Dendritic cell treated with granulocyte-macrophage colony-stimulating factor and Interleukin-4, amounts not matched to agents 40 ng/mL and 50 ng/mL, for 4 days (primary cell): ENCODE measurements at regions not wholly inside any gene's neighbourhood (a gene's known extent, or its start where the extent isn't known, plus 50 kb on each side); places are given as distances from the start of the nearest gene placed in this dataset.

ENCODE experiments used
- H3K27ac Mint-ChIP-seq: one replicate; pipeline ENCODE4 v1.8.0; 2022; ENCODE audit warnings: mild to moderate bottlenecking, mixed read lengths
- H3K27me3 Mint-ChIP-seq: one replicate; pipeline ENCODE4 v1.8.0; 2022; ENCODE audit warnings: mild to moderate bottlenecking, mixed read lengths
- H3K36me3 Mint-ChIP-seq: one replicate; pipeline ENCODE4 v1.8.0; 2022; ENCODE audit warnings: low read depth, mixed read lengths
- H3K4me1 Mint-ChIP-seq: one replicate; pipeline ENCODE4 v1.8.0; 2022; ENCODE audit warnings: low read depth, mixed read lengths
- H3K4me3 Mint-ChIP-seq: one replicate; pipeline ENCODE4 v1.8.0; 2022; ENCODE audit warnings: mild to moderate bottlenecking, moderate library complexity, mixed read lengths
- H3K9me3 Mint-ChIP-seq: one replicate; pipeline ENCODE4 v1.8.0; 2022; ENCODE audit warnings: mixed read lengths
- intact Hi-C: fragments of 100-400 bp; cut with micrococcal nuclease; formaldehyde crosslinking; loops from one replicate; pipeline ENCODE4 v1.15.0; 2022

DNA sequence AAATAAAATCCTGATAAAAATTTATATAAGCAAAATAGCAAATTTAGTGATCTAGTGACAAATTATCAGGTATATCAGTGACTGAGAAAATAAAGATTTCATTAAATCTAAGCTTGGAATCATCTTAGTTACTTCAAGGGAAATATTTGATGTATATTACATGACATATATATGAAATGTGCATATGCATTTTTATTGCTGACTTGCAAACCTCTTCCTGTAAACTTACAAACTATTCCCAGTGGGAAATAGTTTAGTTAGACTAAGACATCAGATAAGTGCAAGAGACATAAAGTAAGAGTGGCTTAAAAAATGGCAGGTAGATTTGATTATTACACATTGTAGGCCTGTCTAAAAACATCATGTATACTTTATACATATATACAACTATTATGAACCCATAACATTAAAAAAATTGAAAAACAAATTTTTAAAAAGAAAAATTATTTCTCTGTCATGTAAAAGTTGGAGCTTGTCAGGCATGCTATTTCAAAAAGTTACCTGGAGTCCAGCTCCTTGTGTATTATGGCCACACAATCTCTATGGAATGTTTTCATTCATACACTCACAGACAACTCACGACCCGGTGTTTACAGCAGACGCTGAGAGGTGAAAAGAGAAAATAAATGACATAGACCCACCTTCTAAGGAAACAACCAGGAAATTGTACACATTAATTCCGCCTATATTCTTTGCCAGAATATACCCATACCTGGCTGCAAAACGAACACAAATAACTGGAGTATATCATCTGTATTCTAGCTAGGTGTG is 724.5 kb downstream of the SLITRK6 start:
- H3K4me1 Mint-ChIP-seq: no peaks in the 10 kb centered on the region

DNA sequence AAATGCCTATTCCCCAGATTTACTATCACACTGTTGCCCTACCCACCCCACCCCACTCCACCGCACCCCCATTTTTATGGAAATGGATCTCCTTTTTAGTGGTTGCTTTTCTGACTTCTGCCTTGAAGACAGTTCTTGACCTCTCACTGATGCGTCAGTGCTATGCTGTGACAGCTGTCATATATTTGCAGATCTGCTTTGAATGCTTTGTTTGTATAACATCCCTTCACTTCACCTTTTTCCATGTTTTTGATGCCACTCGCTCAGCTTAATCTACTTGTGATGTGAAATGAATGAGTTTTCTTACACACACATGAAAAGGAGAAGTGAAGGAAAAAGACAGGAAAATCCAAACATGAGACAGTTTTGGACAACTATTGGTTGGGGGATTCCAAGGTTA is 731.0 kb downstream of the SLITRK6 start:
- Mint-ChIP-seq H3K27me3 (no peaks in the 10 kb centered on the region), H3K36me3 (no peaks in the 10 kb centered on the region), H3K9me3 (no peaks in the 10 kb centered on the region), H3K4me3 (no peak overlapping the region), H3K4me1 (no peaks in the 10 kb centered on the region), H3K27ac (no peak overlapping the region)
- intact Hi-C loops: no loop called here

More for the DNA sequence above, 724.5 kb downstream of the SLITRK6 start:
- intact Hi-C loops: no loop called here
- Mint-ChIP-seq H3K9me3 (no peaks in the 10 kb centered on the region), H3K27me3 (no peaks in the 10 kb centered on the region), H3K27ac (no peak overlapping the region), H3K4me3 (no peak overlapping the region), H3K36me3 (no peaks in the 10 kb centered on the region)

DNA sequence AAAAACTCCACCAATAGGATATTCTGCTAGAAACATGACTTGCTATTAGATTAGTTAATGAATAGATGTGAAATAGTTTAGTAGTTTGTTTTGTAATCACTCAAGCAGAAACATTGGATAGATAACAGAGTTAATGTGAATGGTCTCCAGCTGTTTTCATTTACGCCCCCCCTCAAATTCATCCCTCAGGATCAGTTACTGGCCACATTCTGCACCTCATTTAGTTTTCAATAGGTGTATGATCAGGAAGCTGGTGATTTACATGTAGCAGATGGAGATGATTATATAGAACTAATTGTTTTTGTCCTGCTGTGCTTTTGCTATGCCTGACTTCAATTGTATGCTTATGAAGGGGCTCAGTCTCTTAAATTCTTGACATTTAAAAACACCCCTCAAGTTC is 759.0 kb downstream of the SLITRK6 start:
- peaks cover 9% of the 10 kb centered on the region for H3K9me3 Mint-ChIP-seq
- H3K27ac Mint-ChIP-seq: no peak overlapping the region
- no peaks in the 10 kb centered on the region for H3K4me1 Mint-ChIP-seq

DNA sequence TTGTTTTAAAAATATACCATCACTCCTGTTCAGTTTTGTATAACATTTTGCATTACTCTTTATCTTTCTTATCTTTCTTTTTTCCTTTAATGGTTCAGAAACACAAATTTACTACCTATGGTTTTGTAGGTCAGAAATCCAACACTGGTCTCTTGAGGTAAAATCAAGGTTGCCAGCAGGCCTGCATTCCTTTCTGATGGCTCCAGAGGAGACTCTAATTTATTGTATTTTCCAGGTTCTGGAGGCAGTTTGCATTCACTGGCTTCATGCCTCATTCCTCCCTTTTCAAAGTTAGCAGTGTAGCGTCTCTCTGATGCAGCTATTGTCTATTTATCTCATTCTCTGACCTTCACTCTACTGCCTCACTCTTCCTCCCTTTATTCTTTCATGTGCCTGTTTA is 767.4 kb downstream of the SLITRK6 start:
- H3K4me1 Mint-ChIP-seq: no peaks in the 10 kb centered on the region
- H3K27me3 Mint-ChIP-seq: no peaks in the 10 kb centered on the region
- H3K36me3 Mint-ChIP-seq: no peaks in the 10 kb centered on the region
- peaks cover 52% of the 10 kb centered on the region for H3K9me3 Mint-ChIP-seq
- no peak overlapping the region for H3K27ac Mint-ChIP-seq
- intact Hi-C loops: no loop called here
- no peak overlapping the region for H3K4me3 Mint-ChIP-seq

More for the DNA sequence above, 759.0 kb downstream of the SLITRK6 start:
- H3K36me3 Mint-ChIP-seq: no peaks in the 10 kb centered on the region
- intact Hi-C loops: no loop called here
- H3K4me3 Mint-ChIP-seq: no peak overlapping the region
- H3K27me3 Mint-ChIP-seq: no peaks in the 10 kb centered on the region

DNA sequence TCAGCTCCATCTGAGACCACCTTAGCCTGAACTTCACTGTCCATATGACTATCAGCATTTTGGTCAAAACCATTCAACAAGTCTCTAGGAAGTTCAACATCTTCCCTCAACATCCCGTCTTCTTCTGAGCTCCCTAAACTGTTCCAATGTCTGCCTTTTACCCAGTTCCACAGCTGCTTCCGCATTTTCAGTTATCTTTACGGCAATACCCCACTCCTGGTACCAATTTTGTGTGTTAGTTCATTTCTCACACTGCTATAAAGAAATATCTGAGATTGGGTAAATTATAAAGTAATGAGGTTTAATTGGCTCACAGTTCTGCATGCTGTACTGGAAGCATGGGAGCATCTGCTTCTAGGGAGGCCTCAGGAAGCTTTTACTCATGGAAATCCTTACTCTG is 771.2 kb downstream of the SLITRK6 start:
- H3K36me3 Mint-ChIP-seq: no peaks in the 10 kb centered on the region
- no peaks in the 10 kb centered on the region for H3K4me1 Mint-ChIP-seq
- no peaks in the 10 kb centered on the region for H3K27me3 Mint-ChIP-seq
- no peak overlapping the region for H3K27ac Mint-ChIP-seq
- H3K4me3 Mint-ChIP-seq: no peak overlapping the region
- peaks cover 32% of the 10 kb centered on the region for H3K9me3 Mint-ChIP-seq
- intact Hi-C loops: no loop called here

DNA sequence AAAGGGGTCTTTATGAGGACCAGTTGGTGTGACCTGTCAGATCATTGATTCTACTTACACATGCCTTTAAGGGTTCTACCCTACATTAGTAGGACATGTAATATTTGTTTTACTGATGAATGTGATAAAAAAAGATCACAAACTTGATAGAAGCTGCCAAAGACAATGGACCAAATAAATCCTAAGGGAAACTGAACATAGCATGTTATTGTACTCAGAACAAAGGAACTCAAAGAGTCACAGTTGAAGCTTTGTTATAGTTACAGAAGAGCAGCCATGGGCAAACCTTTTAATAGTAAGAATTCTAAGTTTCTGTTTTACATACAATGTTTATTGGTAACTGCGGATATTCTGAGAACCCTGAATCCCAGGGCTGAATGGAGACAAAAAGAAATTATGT is 780.1 kb downstream of the SLITRK6 start:
- Mint-ChIP-seq H3K36me3 (no peaks in the 10 kb centered on the region), H3K9me3 (peaks cover 34% of the 10 kb centered on the region), H3K27ac (no peak overlapping the region), H3K4me3 (no peak overlapping the region), H3K4me1 (no peaks in the 10 kb centered on the region), H3K27me3 (no peaks in the 10 kb centered on the region)
- intact Hi-C loops: no loop called here

DNA sequence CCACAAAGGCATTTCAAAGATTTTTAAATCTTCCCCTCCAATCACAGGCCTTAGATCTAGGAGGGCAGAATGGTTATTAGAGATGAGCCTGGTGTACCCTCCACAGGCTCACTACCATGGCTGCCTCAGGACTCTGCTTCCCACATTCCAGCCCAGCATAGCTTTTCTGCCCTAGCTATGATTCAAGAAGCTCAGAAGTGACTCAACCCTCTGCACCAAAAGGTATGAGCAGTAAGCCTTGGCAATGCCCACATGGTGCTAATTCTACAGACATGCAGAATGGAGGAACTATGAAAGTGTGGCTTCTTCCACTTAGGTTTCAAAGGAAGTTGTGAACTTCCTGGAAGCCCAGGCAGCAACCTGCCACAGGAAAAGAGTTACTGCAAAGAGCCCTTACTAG is 786.2 kb downstream of the SLITRK6 start:
- Mint-ChIP-seq H3K4me1 (no peaks in the 10 kb centered on the region), H3K4me3 (no peak overlapping the region), H3K27ac (no peak overlapping the region), H3K27me3 (no peaks in the 10 kb centered on the region), H3K36me3 (no peaks in the 10 kb centered on the region), H3K9me3 (peaks cover 44% of the 10 kb centered on the region)
- intact Hi-C loops: no loop called here

DNA sequence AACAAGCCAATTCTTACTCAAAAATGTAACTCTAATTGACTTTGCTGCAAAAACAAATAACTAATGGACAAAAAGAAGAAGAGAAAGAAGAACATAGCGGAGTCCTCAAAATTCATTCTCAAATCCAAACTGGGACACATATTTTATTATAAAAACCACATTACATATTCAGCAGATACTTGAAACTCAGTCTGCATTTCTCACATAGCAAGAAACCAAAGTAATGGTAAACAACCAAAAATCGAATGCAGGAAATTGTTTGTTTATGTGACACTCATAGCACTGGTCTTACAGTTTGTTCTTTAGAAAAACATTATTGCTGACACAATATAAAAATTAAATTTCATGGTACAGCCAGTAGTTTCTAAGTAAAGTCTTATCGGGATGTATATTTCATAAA is 789.8 kb downstream of the SLITRK6 start:
- peaks cover 32% of the 10 kb centered on the region for H3K9me3 Mint-ChIP-seq
- no peak overlapping the region for H3K4me3 Mint-ChIP-seq
- H3K36me3 Mint-ChIP-seq: no peaks in the 10 kb centered on the region
- H3K27ac Mint-ChIP-seq: no peak overlapping the region
- intact Hi-C loops: no loop called here
- no peaks in the 10 kb centered on the region for H3K27me3 Mint-ChIP-seq
- no peaks in the 10 kb centered on the region for H3K4me1 Mint-ChIP-seq

DNA sequence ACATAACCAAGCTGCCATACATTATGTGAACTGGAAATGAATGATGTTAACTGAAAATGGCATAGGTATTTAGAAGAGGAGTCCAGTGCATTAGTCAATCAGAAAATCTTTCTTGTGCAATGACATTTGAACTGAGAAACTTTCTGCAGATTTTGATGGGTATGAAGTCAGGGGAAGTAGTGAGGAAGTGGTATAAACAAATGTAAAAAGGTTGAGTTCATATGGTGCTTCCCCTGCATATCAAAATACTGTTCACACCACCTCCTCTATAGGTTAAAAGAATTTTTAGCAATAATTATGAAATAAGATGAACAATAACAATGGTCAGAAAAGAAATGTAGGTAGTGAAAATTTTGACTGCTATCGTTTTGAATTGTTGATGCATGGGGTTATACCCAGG is 800.0 kb downstream of the SLITRK6 start:
- Mint-ChIP-seq H3K27me3 (no peaks in the 10 kb centered on the region), H3K36me3 (no peaks in the 10 kb centered on the region), H3K4me3 (no peak overlapping the region), H3K9me3 (peaks cover 7% of the 10 kb centered on the region), H3K27ac (no peak overlapping the region), H3K4me1 (no peaks in the 10 kb centered on the region)
- intact Hi-C loops: no loop called here

DNA sequence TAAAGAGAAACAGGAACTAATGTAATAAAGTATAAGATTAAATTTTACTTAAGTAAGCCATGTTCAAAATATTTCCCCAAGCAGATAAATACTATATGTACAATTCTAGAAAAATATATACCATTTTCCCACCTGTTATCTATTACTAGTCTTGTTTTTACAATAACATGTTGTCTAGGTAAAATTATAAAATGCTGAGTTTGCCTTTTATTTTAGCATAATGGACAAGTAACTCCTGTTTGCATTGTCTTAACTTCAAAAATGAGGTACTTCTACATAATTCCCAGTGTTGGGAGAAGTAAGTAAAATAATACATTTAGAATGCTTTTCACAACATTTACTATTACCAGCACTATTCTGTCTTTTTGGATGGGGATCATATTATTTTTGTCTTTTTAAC is 800.5 kb downstream of the SLITRK6 start:
- intact Hi-C loops: no loop called here
- Mint-ChIP-seq H3K27ac (no peak overlapping the region), H3K36me3 (no peaks in the 10 kb centered on the region), H3K4me1 (no peaks in the 10 kb centered on the region), H3K4me3 (no peak overlapping the region), H3K9me3 (peaks cover 7% of the 10 kb centered on the region), H3K27me3 (no peaks in the 10 kb centered on the region)

DNA sequence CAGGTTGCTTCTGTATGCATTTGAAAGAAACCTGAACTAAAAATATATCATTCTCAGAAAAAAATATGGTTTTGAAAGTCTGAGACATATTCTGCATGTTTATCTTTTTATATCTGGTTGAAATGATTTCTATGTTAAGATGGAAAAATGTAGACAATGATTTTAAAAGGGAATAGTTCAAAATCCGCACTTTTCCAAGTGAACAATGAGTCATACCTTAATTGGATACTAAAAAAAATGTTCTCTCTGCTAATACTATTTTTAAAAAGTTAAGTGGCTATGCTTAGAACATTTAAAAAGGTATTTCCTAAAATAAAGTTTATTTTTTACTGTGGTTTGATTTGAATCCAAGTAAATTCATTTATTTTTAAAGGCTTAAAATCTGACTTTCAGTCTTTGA is 801.4 kb downstream of the SLITRK6 start:
- no peak overlapping the region for H3K27ac Mint-ChIP-seq
- peaks cover 7% of the 10 kb centered on the region for H3K9me3 Mint-ChIP-seq
- no peak overlapping the region for H3K4me3 Mint-ChIP-seq
- no peaks in the 10 kb centered on the region for H3K36me3 Mint-ChIP-seq
- no peaks in the 10 kb centered on the region for H3K4me1 Mint-ChIP-seq
- H3K27me3 Mint-ChIP-seq: no peaks in the 10 kb centered on the region
- intact Hi-C loops: no loop called here

DNA sequence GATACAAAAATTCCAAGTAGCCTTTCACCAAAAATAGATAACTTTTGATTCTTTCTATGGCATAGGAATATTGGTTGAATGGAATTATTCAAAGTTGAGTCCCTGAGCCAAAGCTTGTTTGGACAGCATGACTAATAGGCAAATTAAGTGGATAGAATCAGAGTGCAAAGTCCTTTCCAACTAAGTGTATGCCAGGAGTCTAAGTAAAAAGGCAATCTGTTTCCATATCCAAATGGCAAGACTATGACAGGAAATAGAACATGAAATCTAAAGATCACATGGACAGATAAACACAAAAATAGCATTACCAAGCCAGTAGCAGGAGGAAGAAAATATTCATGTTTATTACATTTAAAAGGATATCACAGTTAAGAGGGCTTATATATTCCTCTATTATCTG is 804.6 kb downstream of the SLITRK6 start:
- Mint-ChIP-seq H3K36me3 (no peaks in the 10 kb centered on the region), H3K9me3 (peaks cover 7% of the 10 kb centered on the region), H3K27ac (no peak overlapping the region), H3K27me3 (no peaks in the 10 kb centered on the region), H3K4me3 (no peak overlapping the region), H3K4me1 (no peaks in the 10 kb centered on the region)
- intact Hi-C loops: no loop called here

DNA sequence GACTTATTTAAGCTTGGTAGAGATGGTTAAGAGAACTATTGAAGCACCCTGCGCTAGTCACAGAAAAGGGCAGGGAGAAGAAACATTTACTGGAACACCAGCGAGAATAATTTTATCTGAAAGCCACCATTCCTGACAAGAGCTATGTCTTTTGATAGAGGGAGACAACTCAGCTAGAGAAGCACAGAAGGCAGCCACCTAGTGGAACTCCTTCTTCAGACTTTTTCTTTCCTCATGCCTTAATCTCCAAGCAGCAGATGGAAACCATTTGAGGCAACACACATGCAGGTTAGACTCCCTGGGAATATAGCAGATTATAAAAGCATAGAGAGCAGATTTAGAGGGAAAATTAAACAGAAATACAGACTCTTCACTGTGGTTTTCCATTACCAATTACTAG is 813.4 kb downstream of the SLITRK6 start:
- H3K9me3 Mint-ChIP-seq: no peaks in the 10 kb centered on the region
- no peaks in the 10 kb centered on the region for H3K4me1 Mint-ChIP-seq
- H3K27me3 Mint-ChIP-seq: no peaks in the 10 kb centered on the region
- intact Hi-C loops: no loop called here
- H3K27ac Mint-ChIP-seq: no peak overlapping the region
- H3K36me3 Mint-ChIP-seq: no peaks in the 10 kb centered on the region
- no peak overlapping the region for H3K4me3 Mint-ChIP-seq

DNA sequence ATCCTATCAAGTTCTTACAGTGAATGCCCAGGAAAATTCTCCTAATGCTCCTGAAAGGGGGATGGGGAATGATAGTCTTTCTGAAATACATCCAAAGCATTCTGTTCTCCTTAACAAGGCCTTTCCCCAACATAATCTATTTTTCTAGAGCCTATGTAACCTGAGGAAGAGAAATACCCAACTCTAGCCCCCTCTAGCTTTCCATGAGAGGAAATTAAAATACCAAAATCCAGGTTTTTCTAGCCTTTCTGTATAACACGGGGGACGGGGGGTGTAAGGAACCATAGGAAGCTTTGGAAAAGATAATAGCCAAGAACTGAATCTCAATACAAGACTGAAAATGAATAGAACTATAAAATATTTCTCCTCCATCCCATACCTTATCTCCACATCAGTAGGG is 815.9 kb downstream of the SLITRK6 start:
- intact Hi-C loops: no loop called here
- Mint-ChIP-seq H3K4me3 (no peak overlapping the region), H3K9me3 (no peaks in the 10 kb centered on the region), H3K36me3 (no peaks in the 10 kb centered on the region), H3K27ac (no peak overlapping the region), H3K27me3 (no peaks in the 10 kb centered on the region), H3K4me1 (no peaks in the 10 kb centered on the region)

DNA sequence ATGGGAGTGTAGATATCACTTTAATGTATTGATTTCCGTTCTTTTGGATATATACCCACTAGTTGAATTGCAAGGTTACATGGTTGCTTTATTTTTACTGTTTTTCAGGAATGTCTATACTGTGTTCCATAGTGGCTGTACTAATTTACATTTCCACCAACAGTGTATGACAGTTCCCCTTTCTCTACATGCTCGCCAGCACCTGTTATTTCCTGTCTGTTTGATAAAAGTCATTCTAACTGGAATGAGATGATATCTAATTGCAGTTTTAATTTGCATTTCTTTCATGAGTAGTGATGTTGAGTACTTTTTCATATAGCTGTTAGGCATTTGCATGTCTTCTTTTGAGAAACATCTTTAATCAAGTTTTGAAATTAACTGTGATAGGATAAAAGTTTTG is 818.6 kb downstream of the SLITRK6 start:
- intact Hi-C loops: no loop called here
- Mint-ChIP-seq H3K9me3 (no peaks in the 10 kb centered on the region), H3K27me3 (no peaks in the 10 kb centered on the region), H3K4me1 (no peaks in the 10 kb centered on the region), H3K27ac (no peak overlapping the region), H3K36me3 (no peaks in the 10 kb centered on the region), H3K4me3 (no peak overlapping the region)
